H1 (cell line): ENCODE measurements at regions not wholly inside any gene's neighbourhood (a gene's known extent, or its start where the extent isn't known, plus 50 kb on each side); places are given as distances from the start of the nearest gene placed in this dataset.
A peak's percentile ranks its signal among the peaks of the same experiment; 100 is the strongest.

ENCODE experiments used
- CTCF ChIA-PET: fragments of 300-600 bp; sonication (Branson Sonifier 250); formaldehyde crosslinking; loops from one replicate; lab custom pipeline; 2021; ENCODE audit not compliant: partially characterized antibody; lab: Charles Lee
- POLR2A ChIA-PET: fragments of 300-600 bp; sonication (Branson Sonifier 250); formaldehyde crosslinking; loops from one replicate; lab custom pipeline; 2021; ENCODE audit warnings: inconsistent platforms; ENCODE audit not compliant: partially characterized antibody; lab: Charles Lee
- DNase-seq, 2 experiments: peaks; one replicate each; pipeline versions ENCODE4 v3.0.0 to v3.0.0-alpha.2; 2010 to 2022; ENCODE audit warnings: low spot score in 2 of 2, low read depth in 1 of 2, mixed read lengths in 1 of 2
- FAIRE-seq: peaks from 2 replicates; lab custom pipeline; 2011; peaks lifted over from hg19 to GRCh38; lab: Jason Lieb, UNC
- H2AFZ ChIP-seq: 2 replicates; pipeline ENCODE4 v1.8.1; 2012; ENCODE audit warnings: low read length, inconsistent platforms
- H2AK5ac ChIP-seq: 2 replicates; pipeline ENCODE4 v1.6.1; 2013; ENCODE audit warnings: low read depth, low read length
- H2BK120ac ChIP-seq: replicated peaks from 2 replicates; pipeline ENCODE3; 2013; ENCODE audit warnings: low read depth, low read length, inconsistent platforms
- H2BK12ac ChIP-seq: 2 replicates; pipeline ENCODE4 v1.6.1; 2013; ENCODE audit warnings: low read depth, low read length
- H2BK15ac ChIP-seq: 2 replicates; pipeline ENCODE4 v1.6.1; 2013; ENCODE audit warnings: low read length
- H2BK20ac ChIP-seq: 2 replicates; pipeline ENCODE4 v1.6.1; 2013; ENCODE audit warnings: low read length
- H2BK5ac ChIP-seq: 2 replicates; pipeline ENCODE4 v1.6.1; 2013; ENCODE audit warnings: low read depth, low read length
- H3K14ac ChIP-seq: 2 replicates; pipeline ENCODE4 v1.6.1; 2013; ENCODE audit warnings: inconsistent platforms; ENCODE audit not compliant: insufficient read length
- H3K18ac ChIP-seq: 2 replicates; pipeline ENCODE4 v1.6.1; 2013; ENCODE audit warnings: low read length; ENCODE audit errors: extremely low read depth
- H3K23ac ChIP-seq: 2 replicates; pipeline ENCODE4 v1.6.1; 2013; ENCODE audit warnings: inconsistent platforms; ENCODE audit not compliant: insufficient read length
- H3K23me2 ChIP-seq: 2 replicates; pipeline ENCODE4 v1.6.1; 2013; ENCODE audit warnings: low read depth, low read length
- H3K27ac ChIP-seq: 2 replicates; pipeline ENCODE4 v1.6.1; 2011; ENCODE audit warnings: low read depth, low read length, inconsistent platforms
- H3K27me3 ChIP-seq, 4 experiments: replicated peaks in 1 of 4; 1 replicate in 1 of 4; 2 replicates in 3 of 4; pipeline versions ENCODE4 v1.6.1 to v1.8.1; 2011 to 2013; ENCODE audit warnings: low read length in 3 of 4, mild to moderate bottlenecking in 3 of 4, inconsistent platforms in 2 of 4, mixed read lengths in 2 of 4, moderate library complexity in 1 of 4; ENCODE audit not compliant: control insufficient read depth in 3 of 4, insufficient read depth in 3 of 4; ENCODE audit errors: extremely low read depth in 1 of 4
- H3K36me3 ChIP-seq, 4 experiments: 2 replicates each; pipeline versions ENCODE4 v1.6.1 to v1.8.1; 2011 to 2013; ENCODE audit warnings: mild to moderate bottlenecking in 4 of 4, low read length in 3 of 4, moderate library complexity in 2 of 4, control low read depth in 1 of 4, inconsistent platforms in 1 of 4; ENCODE audit not compliant: insufficient read depth in 4 of 4, control insufficient read depth in 2 of 4
- H3K4ac ChIP-seq: replicated peaks from 2 replicates; pipeline ENCODE3; 2013; ENCODE audit warnings: low read length, low read depth, mixed read lengths, inconsistent platforms; ENCODE audit not compliant: insufficient read length
- H3K4me1 ChIP-seq, 4 experiments: replicated peaks in 1 of 4; 1 replicate in 1 of 4; 2 replicates in 3 of 4; pipeline versions ENCODE4 v1.6.1 to v1.8.1; 2011 to 2013; ENCODE audit warnings: low read length in 3 of 4, inconsistent platforms in 2 of 4, mixed read lengths in 1 of 4; ENCODE audit not compliant: insufficient read depth in 4 of 4, control insufficient read depth in 3 of 4
- H3K4me2 ChIP-seq, 2 experiments: 2 replicates each; pipeline versions ENCODE4 v1.6.1 to v1.8.1; 2011 to 2013; ENCODE audit warnings: low read depth in 2 of 2, low read length in 2 of 2, control low read depth in 1 of 2, inconsistent platforms in 1 of 2, mild to moderate bottlenecking in 1 of 2; ENCODE audit not compliant: insufficient read depth in 1 of 2
- H3K4me3 ChIP-seq, 4 experiments: fragments of 200-600, 300-600 bp in 1 of 4; sonication (generic), shearing (Covaris generic), sonication (Bioruptor Twin) in 1 of 4; 2 replicates each; pipeline versions ENCODE4 v1.5.1 to v1.8.1; 2011 to 2016; ENCODE audit warnings: low read length in 4 of 4, low read depth in 3 of 4, control low read depth in 2 of 4, inconsistent platforms in 2 of 4, mild to moderate bottlenecking in 2 of 4, mixed read lengths in 1 of 4, moderate library complexity in 1 of 4; ENCODE audit not compliant: insufficient read depth in 2 of 4; ENCODE audit errors: extremely low read depth in 1 of 4
- H3K56ac ChIP-seq: replicated peaks from 2 replicates; pipeline ENCODE3; 2013; ENCODE audit warnings: low read depth, mild to moderate bottlenecking, mixed read lengths, low read length, inconsistent platforms; ENCODE audit not compliant: insufficient read length
- H3K79me1 ChIP-seq: 2 replicates; pipeline ENCODE4 v1.6.1; 2013; ENCODE audit warnings: low read depth, low read length, control low read depth
- H3K79me2 ChIP-seq, 2 experiments: 2 replicates each; pipeline versions ENCODE4 v1.6.1 to v1.8.1; 2012 to 2013; ENCODE audit warnings: low read length in 2 of 2, mild to moderate bottlenecking in 2 of 2, inconsistent platforms in 1 of 2; ENCODE audit not compliant: insufficient read depth in 2 of 2, control insufficient read depth in 1 of 2
- H3K9ac ChIP-seq, 4 experiments: replicated peaks in 1 of 4; 1 replicate in 1 of 4; 2 replicates in 3 of 4; pipeline versions ENCODE4 v1.6.1 to v1.8.1; 2011 to 2013; ENCODE audit warnings: low read depth in 3 of 4, low read length in 3 of 4, control low read depth in 2 of 4, mild to moderate bottlenecking in 2 of 4, moderate library complexity in 2 of 4, inconsistent platforms in 1 of 4; ENCODE audit errors: extremely low read depth in 1 of 4
- H3K9me3 ChIP-seq, 2 experiments: 2 replicates each; pipeline versions ENCODE4 v1.6.1 to v1.8.1; 2012 to 2013; ENCODE audit warnings: mild to moderate bottlenecking in 2 of 2, moderate library complexity in 2 of 2, control low read depth in 1 of 2, inconsistent platforms in 1 of 2, low read depth in 1 of 2, low read length in 1 of 2, mixed read lengths in 1 of 2; ENCODE audit not compliant: insufficient read depth in 2 of 2
- H4K20me1 ChIP-seq, 2 experiments: replicated peaks in 1 of 2; 2 replicates each; pipeline versions ENCODE3 to v1.8.1; 2011 to 2013; ENCODE audit warnings: inconsistent platforms in 2 of 2, low read length in 2 of 2, mild to moderate bottlenecking in 1 of 2; ENCODE audit not compliant: insufficient read depth in 2 of 2, control insufficient read depth in 1 of 2
- H4K5ac ChIP-seq: 2 replicates; pipeline ENCODE4 v1.6.1; 2013; ENCODE audit warnings: low read length, low read depth, mixed read lengths, inconsistent platforms; ENCODE audit not compliant: insufficient read length
- H4K8ac ChIP-seq: 2 replicates; pipeline ENCODE4 v1.8.0; 2013; ENCODE audit warnings: mild to moderate bottlenecking, moderate library complexity, low read length, inconsistent platforms; ENCODE audit not compliant: insufficient read depth; ENCODE audit errors: extremely low read depth
- H4K91ac ChIP-seq: replicated peaks from 2 replicates; pipeline ENCODE3; 2013; ENCODE audit warnings: low read length, mixed read lengths, inconsistent platforms; ENCODE audit not compliant: insufficient read length
- BRCA1 ChIP-seq: IDR thresholded peaks from 2 replicates; pipeline ENCODE4 v1.6.1; 2012; ENCODE audit warnings: low read depth, low read length, improper control_type of control experiment
- RAD21 ChIP-seq, 2 experiments: IDR thresholded peaks in 1 of 2; conservative IDR thresholded peaks in 1 of 2; 2 replicates each; pipeline ENCODE4 v1.6.1; 2011; ENCODE audit warnings: low read depth in 2 of 2, low read length in 2 of 2, improper control_type of control experiment in 1 of 2, inconsistent platforms in 1 of 2, mild to moderate bottlenecking in 1 of 2, moderate library complexity in 1 of 2
- RXRA ChIP-seq: IDR thresholded peaks from 2 replicates; pipeline ENCODE4 v1.6.1; 2011; ENCODE audit warnings: low read depth, mild to moderate bottlenecking, low read length, moderate library complexity; ENCODE audit not compliant: insufficient read depth
- TBP ChIP-seq: IDR thresholded peaks from 2 replicates; pipeline ENCODE4 v1.6.1; 2011; ENCODE audit warnings: low read depth, low read length, improper control_type of control experiment
- TCF12 ChIP-seq: IDR thresholded peaks from 2 replicates; pipeline ENCODE4 v1.6.1; 2011; ENCODE audit warnings: low read depth, mild to moderate bottlenecking, low read length
- ZNF274 ChIP-seq: IDR thresholded peaks from 2 replicates; pipeline ENCODE4 v1.7.0; 2012; ENCODE audit warnings: low read length, borderline replicate concordance; ENCODE audit errors: extremely low read depth
- WGBS, 2 experiments: shearing (Covaris generic) in 1 of 2; methylation state at CpG; one replicate each; pipeline versions ENCODE4 v1.1.6 to v1.1.7; 2013 to 2015; ENCODE audit warnings: low lambda C conversion rate in 2 of 2, mixed read lengths in 2 of 2, inconsistent platforms in 1 of 2, low coverage in 1 of 2, missing lambda C conversion rate in 1 of 2; ENCODE audit not compliant: insufficient replicate concordance in 2 of 2, insufficient coverage in 1 of 2, insufficient read length in 1 of 2; ENCODE audit errors: extremely low coverage in 1 of 2, missing lambda C conversion rate in 1 of 2; 5-methylcytosine and 5-hydroxymethylcytosine counted together

- Histone ChIP-seq H3K27me3 (no peaks in the 10 kb centered on the region), H3K79me1 (no peaks in the 10 kb centered on the region), H4K91ac (no peak overlapping the region), H4K8ac (no peak overlapping the region), H3K14ac (no peak overlapping the region), H3K36me3 (no peaks in the 10 kb centered on the region), H3K4me1 (0 out of 7 replicates have a peak, but pooled peaks cover 0 to 2% (median 0%) of the 10 kb centered on the region in 4 experiments), H2BK20ac (no peak overlapping the region), H3K23me2 (no peaks in the 10 kb centered on the region), H3K9me3 (no peaks in the 10 kb centered on the region), H4K20me1 (no peaks in the 10 kb centered on the region), H2AK5ac (no peak overlapping the region), H2BK15ac (no peak overlapping the region), H3K18ac (no peak overlapping the region), H2BK120ac (no peak overlapping the region), H4K5ac (no peak overlapping the region), H2AFZ (0 out of 2 replicates have a peak overlapping the region, but pooled peaks have one; percentile 73), H2BK12ac (no peak overlapping the region), H3K4ac (no peak overlapping the region), H3K23ac (no peak overlapping the region), H3K9ac (no peak overlapping the region), H3K56ac (no peak overlapping the region), H3K79me2 (no peaks in the 10 kb centered on the region), H3K27ac (no peak overlapping the region), H3K4me2 (no peak overlapping the region), H3K4me3 (no peak overlapping the region), H2BK5ac (no peak overlapping the region)
- WGBS, 2 experiments = 96% methylated on average over 2 of the region's 2 CpGs; no CpG with 5 or more reads in 1 of the 2 experiments
- TF ChIP-seq RAD21 (IDR thresholded peaks at IDR 0.05 in 1 of 2, conservative IDR thresholded peaks at IDR 0.05 in 1 of 2; ENCODE audit: low read depth in 2 of 2, low read length in 2 of 2) (peak in 1 of 2 experiments; percentile 12; a peak in 1 of 4 replicates), TBP (no peak), ZNF274 (no peak), BRCA1 (no peak), TCF12 (no peak), RXRA (no peak)
- CTCF ChIA-PET = no interaction called here
- FAIRE-seq = no peak
- no peak for DNase-seq
- POLR2A ChIA-PET = no interaction called here
Measured at GRCh38 chr18:1691863-1692262, 787.2 kb downstream of the ADCYAP1 start.
